ENCODE measurements at regions not wholly inside any gene's neighbourhood (a gene's known extent, or its start where the extent isn't known, plus 50 kb on each side); places are given as distances from the start of the nearest gene placed in this dataset.

- TF ChIP-seq GATA2 (IDR thresholded peaks at IDR 0.05; ENCODE audit: low read depth, low read length), result no peak
- no peak for TF ChIP-seq GATA3 (IDR thresholded peaks at IDR 0.05; ENCODE audit: low read depth, low read length)
Measured at GRCh38 chr6:21312118-21312517, 281.4 kb upstream of the SOX4 start.

Data from SH-SY5Y (cell line).